H1 (cell line): ENCODE measurements at regions not wholly inside any gene's neighbourhood (a gene's known extent, or its start where the extent isn't known, plus 50 kb on each side); places are given as distances from the start of the nearest gene placed in this dataset.

Experiments
- CHD1 ChIP-seq: IDR thresholded peaks from 2 replicates; pipeline ENCODE4 v1.6.1; 2012; ENCODE audit warnings: low read depth, low read length, improper control_type of control experiment
- CTCF ChIP-seq, 3 experiments: IDR thresholded peaks; 1 replicate in 2 of 3; 2 replicates in 1 of 3; pipeline versions ENCODE4 v1.5.1 to v1.6.1; 2011; ENCODE audit warnings: low read length in 3 of 3, mild to moderate bottlenecking in 3 of 3, inconsistent platforms in 2 of 3, low read depth in 1 of 3, moderate library complexity in 1 of 3; ENCODE audit not compliant: insufficient read depth in 1 of 3; ENCODE audit errors: control extremely low read depth in 1 of 3
- E2F6 ChIP-seq: IDR thresholded peaks from 2 replicates; pipeline ENCODE4 v1.6.1; 2012; ENCODE audit warnings: inconsistent platforms

DNA sequence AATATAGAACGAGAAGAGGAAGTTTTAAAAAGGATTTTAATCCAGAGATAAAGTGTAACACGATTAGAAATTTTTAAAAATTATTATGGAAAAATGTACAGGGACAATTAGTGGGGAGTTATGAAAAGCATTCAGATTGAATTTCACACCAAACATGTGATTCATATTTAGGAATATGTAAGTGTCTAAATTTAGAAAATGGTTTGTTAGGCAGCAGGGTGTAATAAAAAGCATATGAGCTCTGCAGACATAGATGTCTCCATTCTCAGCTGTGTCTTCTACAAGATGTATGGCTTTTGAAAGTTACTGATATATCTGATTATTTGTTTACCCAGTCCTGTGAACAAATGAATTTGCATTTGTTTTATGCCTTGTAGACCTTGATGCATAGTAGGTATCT lies 638.9 kb upstream of the AGA start:
- no peak for TF ChIP-seq CHD1
- TF ChIP-seq CTCF (IDR thresholded peaks at IDR 0.05; ENCODE audit: control extremely low read depth in 1 of 3, insufficient read depth in 1 of 3, low read depth in 1 of 3, low read length in 3 of 3), result no peak
- TF ChIP-seq E2F6, result no peak
